ENCODE measurements at regions not wholly inside any gene's neighbourhood (a gene's known extent, or its start where the extent isn't known, plus 50 kb on each side); places are given as distances from the start of the nearest gene placed in this dataset.

- Mint-ChIP-seq H3K4me3 (no peak overlapping the region), H3K9me3 (no peaks in the 10 kb centered on the region), H3K36me3 (no peaks in the 10 kb centered on the region), H3K4me1 (peaks cover 23 to 28% of the 10 kb centered on the region in 2 donors), H3K27ac (no peak overlapping the region), H3K27me3 (ENCODE audit: low read depth in 2 of 2) (no peaks in the 10 kb centered on the region)
- WGBS (ENCODE audit: insufficient coverage) = 56% methylated on average over 4 of the region's 4 CpGs
- Histone ChIP-seq H3K27ac (ENCODE audit: low read length) (no peak overlapping the region), H3K4me3 (ENCODE audit: low read length) (no peak overlapping the region), H3K9me3 (ENCODE audit: control insufficient read depth, insufficient read depth, low read length) (no peaks in the 10 kb centered on the region), H3K36me3 (ENCODE audit: control insufficient read depth, insufficient read depth, low read length) (no peaks in the 10 kb centered on the region), H3K4me1 (ENCODE audit: control insufficient read depth, insufficient read depth, low read length) (peaks cover 14% of the 10 kb centered on the region), H3K27me3 (ENCODE audit: control insufficient read depth, insufficient read depth, low read length) (no peaks in the 10 kb centered on the region)
- TF ChIP-seq CTCF (IDR thresholded peaks at IDR 0.05) = no peak
- no peak for ATAC-seq
- intact Hi-C loops (cut with micrococcal nuclease) = no loop called here
- no peak for DNase-seq
Observed at GRCh38 chr9:38282756-38283155, 109.7 kb upstream of the ALDH1B1 start.

- H3K9me3 Mint-ChIP-seq = no peaks in the 10 kb centered on the region
- H3K4me3 Mint-ChIP-seq = no peak overlapping the region
- no peaks in the 10 kb centered on the region for H3K36me3 ChIP-seq (ENCODE audit: control insufficient read depth, insufficient read depth, low read length)
- no peak overlapping the region for H3K4me3 ChIP-seq (ENCODE audit: low read length)
- DNase-seq (no peak), ATAC-seq (no peak)
- H3K27me3 Mint-ChIP-seq (ENCODE audit: low read depth in 2 of 2) = no peaks in the 10 kb centered on the region
- H3K4me1 Mint-ChIP-seq = peaks cover 23 to 33% of the 10 kb centered on the region in 2 donors
- H3K27ac ChIP-seq (ENCODE audit: low read length) = no peak overlapping the region
- H3K27ac Mint-ChIP-seq = no peak overlapping the region
- intact Hi-C loops (cut with micrococcal nuclease) = no loop called here
- WGBS (ENCODE audit: insufficient coverage) = 93% methylated on average over 11 of the region's 11 CpGs
- H3K36me3 Mint-ChIP-seq = no peaks in the 10 kb centered on the region
- peaks cover 14% of the 10 kb centered on the region for H3K4me1 ChIP-seq (ENCODE audit: control insufficient read depth, insufficient read depth, low read length)
- H3K9me3 ChIP-seq (ENCODE audit: control insufficient read depth, insufficient read depth, low read length) = no peaks in the 10 kb centered on the region
- TF ChIP-seq CTCF (IDR thresholded peaks at IDR 0.05) = no peak
- H3K27me3 ChIP-seq (ENCODE audit: control insufficient read depth, insufficient read depth, low read length) = no peaks in the 10 kb centered on the region
Observed at GRCh38 chr9:38281917-38282316, 110.6 kb upstream of the ALDH1B1 start.

- intact Hi-C loops (cut with micrococcal nuclease) = no loop called here
- Histone ChIP-seq H3K36me3 (ENCODE audit: control insufficient read depth, insufficient read depth, low read length) (no peaks in the 10 kb centered on the region), H3K4me3 (ENCODE audit: low read length) (no peak overlapping the region), H3K27me3 (ENCODE audit: control insufficient read depth, insufficient read depth, low read length) (no peaks in the 10 kb centered on the region), H3K9me3 (ENCODE audit: control insufficient read depth, insufficient read depth, low read length) (no peaks in the 10 kb centered on the region), H3K4me1 (ENCODE audit: control insufficient read depth, insufficient read depth, low read length) (peaks cover 14% of the 10 kb centered on the region), H3K27ac (ENCODE audit: low read length) (no peak overlapping the region)
- DNase-seq = no peak
- no peak for TF ChIP-seq CTCF (IDR thresholded peaks at IDR 0.05)
- Mint-ChIP-seq H3K9me3 (no peaks in the 10 kb centered on the region), H3K4me3 (no peak overlapping the region), H3K27me3 (ENCODE audit: low read depth in 2 of 2) (no peaks in the 10 kb centered on the region), H3K36me3 (no peaks in the 10 kb centered on the region), H3K27ac (no peak overlapping the region), H3K4me1 (peaks cover 23 to 33% of the 10 kb centered on the region in 2 donors)
- WGBS (ENCODE audit: insufficient coverage) = 83% methylated on average over 4 of the region's 4 CpGs
- ATAC-seq = no peak
Observed at GRCh38 chr9:38281196-38281595, 111.3 kb upstream of the ALDH1B1 start.

GRCh38 chr9:38280251-38280800 is 112.2 kb upstream of the ALDH1B1 start:
- Histone ChIP-seq H3K9me3 (ENCODE audit: control insufficient read depth, insufficient read depth, low read length) (no peaks in the 10 kb centered on the region), H3K27ac (ENCODE audit: low read length) (no peak overlapping the region), H3K4me1 (ENCODE audit: control insufficient read depth, insufficient read depth, low read length) (peaks cover 14% of the 10 kb centered on the region), H3K27me3 (ENCODE audit: control insufficient read depth, insufficient read depth, low read length) (no peaks in the 10 kb centered on the region), H3K36me3 (ENCODE audit: control insufficient read depth, insufficient read depth, low read length) (no peaks in the 10 kb centered on the region), H3K4me3 (ENCODE audit: low read length) (no peak overlapping the region)
- H3K4me3 Mint-ChIP-seq = no peak overlapping the region
- no peaks in the 10 kb centered on the region for H3K36me3 Mint-ChIP-seq
- DNase-seq = no peak
- no peak for TF ChIP-seq CTCF (IDR thresholded peaks at IDR 0.05)
- H3K27ac Mint-ChIP-seq = peak overlapping the region in 1 of 2 donors; percentile 47
- peaks cover 23 to 33% of the 10 kb centered on the region in 2 donors for H3K4me1 Mint-ChIP-seq
- intact Hi-C loops (cut with micrococcal nuclease) = no loop called here
- 62% methylated on average over 4 of the region's 6 CpGs for WGBS (ENCODE audit: insufficient coverage)
- no peak for ATAC-seq
- no peaks in the 10 kb centered on the region for H3K9me3 Mint-ChIP-seq
- H3K27me3 Mint-ChIP-seq (ENCODE audit: low read depth in 2 of 2) = no peaks in the 10 kb centered on the region
